SK-N-SH (cell line): ENCODE measurements at regions not wholly inside any gene's neighbourhood (a gene's known extent, or its start where the extent isn't known, plus 50 kb on each side); places are given as distances from the start of the nearest gene placed in this dataset.

Experiments
- CTCF ChIA-PET: fragments of 300-600, 350-600 bp; formaldehyde crosslinking; extraction: SDS; loops from one replicate; lab custom pipeline; 2021; lab: Yijun Ruan, JAX
- POLR2A ChIA-PET: fragments of 350-600 bp; sonication (Branson Sonifier 250); formaldehyde crosslinking; extraction: SDS; loops from one replicate; lab custom pipeline; 2020; ENCODE audit warnings: antibody characterized with exemption, inconsistent platforms; lab: Yijun Ruan, JAX
- DNase-seq: peaks from one replicate; pipeline ENCODE4 v3.0.0; 2012
- H2AFZ ChIP-seq: fragments of 200-600 bp; sonication (generic); 2 replicates; pipeline ENCODE4 v1.8.1; 2016; ENCODE audit warnings: antibody characterized with exemption, mild to moderate bottlenecking, low read depth
- H3F3A ChIP-seq: fragments of 200-600 bp; sonication (generic); replicated peaks from 2 replicates; pipeline ENCODE3; 2016; ENCODE audit warnings: antibody characterized with exemption, mild to moderate bottlenecking; ENCODE audit not compliant: insufficient read depth
- H3K27ac ChIP-seq, 2 experiments: fragments of 200-500 bp in 1 of 2; fragments of 200-600 bp in 1 of 2; sonication (Bioruptor generic) in 1 of 2; sonication (generic), shearing (Covaris generic) in 1 of 2; 2 replicates each; pipeline versions ENCODE4 v1.5.1 to v1.6.1; 2014 to 2016; ENCODE audit warnings: low read depth in 2 of 2, inconsistent platforms in 1 of 2, low read length in 1 of 2, mild to moderate bottlenecking in 1 of 2, mixed read lengths in 1 of 2
- H3K27me3 ChIP-seq: fragments of 200-600 bp; sonication (generic), shearing (Covaris generic); 2 replicates; pipeline ENCODE4 v1.6.1; 2016; ENCODE audit warnings: mixed run types; ENCODE audit not compliant: insufficient read depth
- H3K36me3 ChIP-seq, 2 experiments: fragments of 200-500 bp in 1 of 2; fragments of 200-600 bp in 1 of 2; sonication (Bioruptor generic) in 1 of 2; sonication (generic) in 1 of 2; replicated peaks in 1 of 2; 2 replicates each; pipeline versions ENCODE3 to v1.5.1; 2014 to 2016; ENCODE audit warnings: low read length in 1 of 2, mild to moderate bottlenecking in 1 of 2; ENCODE audit not compliant: insufficient read depth in 2 of 2, control insufficient read depth in 1 of 2
- H3K4me1 ChIP-seq, 2 experiments: fragments of 200-500 bp in 1 of 2; fragments of 200-600 bp in 1 of 2; sonication (Bioruptor generic) in 1 of 2; sonication (generic), shearing (Covaris generic) in 1 of 2; 2 replicates each; pipeline versions ENCODE4 v1.5.1 to v1.6.1; 2014 to 2016; ENCODE audit warnings: low read depth in 1 of 2, low read length in 1 of 2, mixed run types in 1 of 2; ENCODE audit not compliant: insufficient read depth in 2 of 2, control insufficient read depth in 1 of 2
- H3K4me2 ChIP-seq: fragments of 200-600 bp; sonication (generic), shearing (Covaris generic); 2 replicates; pipeline ENCODE4 v1.6.1; 2017; ENCODE audit warnings: mixed run types
- H3K4me3 ChIP-seq, 2 experiments: fragments of 200-500 bp in 1 of 2; fragments of 200-600 bp in 1 of 2; sonication (Bioruptor generic) in 1 of 2; sonication (generic), shearing (Covaris generic) in 1 of 2; 2 replicates each; pipeline versions ENCODE4 v1.5.1 to v1.8.1; 2014 to 2016; ENCODE audit warnings: low read depth in 2 of 2, inconsistent platforms in 1 of 2, low read length in 1 of 2, mild to moderate bottlenecking in 1 of 2, mixed read lengths in 1 of 2, moderate library complexity in 1 of 2
- H3K79me2 ChIP-seq: fragments of 200-600 bp; sonication (generic); 2 replicates; pipeline ENCODE4 v1.8.1; 2017; ENCODE audit warnings: mild to moderate bottlenecking; ENCODE audit not compliant: insufficient read depth
- H3K9ac ChIP-seq: fragments of 200-600 bp; sonication (generic); 2 replicates; pipeline ENCODE4 v1.6.1; 2017; ENCODE audit warnings: mixed run types
- H3K9me2 ChIP-seq: fragments of 200-600 bp; sonication (generic); 2 replicates; pipeline ENCODE4 v1.6.1; 2017; ENCODE audit warnings: mixed run types
- H3K9me3 ChIP-seq: fragments of 200-600 bp; sonication (generic); 2 replicates; pipeline ENCODE4 v1.6.1; 2017; ENCODE audit warnings: mixed run types, mild to moderate bottlenecking, moderate library complexity
- H4K20me1 ChIP-seq: fragments of 200-600 bp; sonication (generic); 2 replicates; pipeline ENCODE4 v1.6.1; 2017; ENCODE audit warnings: mild to moderate bottlenecking, mixed run types; ENCODE audit not compliant: insufficient read depth
- CHD2 ChIP-seq: fragments of 150-350 bp; IDR thresholded peaks from 2 replicates; pipeline ENCODE4 v1.6.1; 2018; ENCODE audit warnings: low read length; ENCODE audit not compliant: partially characterized antibody
- EP300 ChIP-seq, 2 experiments: IDR thresholded peaks; 2 replicates each; pipeline versions ENCODE4 v1.4.0 to v1.6.1; 2012; ENCODE audit warnings: borderline replicate concordance in 1 of 2, low read depth in 1 of 2, low read length in 1 of 2
- FOSL2 ChIP-seq: IDR thresholded peaks from 2 replicates; pipeline ENCODE4 v1.4.0; 2012; ENCODE audit warnings: low read depth, mild to moderate bottlenecking, moderate library complexity, borderline replicate concordance
- FOXM1 ChIP-seq: IDR thresholded peaks from 2 replicates; pipeline ENCODE4 v1.4.0; 2012; ENCODE audit warnings: low read depth, mild to moderate bottlenecking
- GATA2 ChIP-seq: sonication (generic); formaldehyde crosslinking; IDR thresholded peaks from 2 replicates; pipeline ENCODE4 v1.5.0; 2020; ENCODE audit warnings: mild to moderate bottlenecking, missing genetic modification reagents
- IRF3 ChIP-seq: fragments of 150-350 bp; IDR thresholded peaks from 2 replicates; pipeline ENCODE4 v1.6.1; 2016; ENCODE audit warnings: mild to moderate bottlenecking, low read depth, low read length
- NRF1 ChIP-seq: IDR thresholded peaks from 2 replicates; pipeline ENCODE4 v1.6.1; 2012; ENCODE audit warnings: low read depth, mild to moderate bottlenecking, low read length
- RAD21 ChIP-seq: IDR thresholded peaks from 2 replicates; pipeline ENCODE4 v1.6.1; 2012; ENCODE audit warnings: mild to moderate bottlenecking, low read length
- RCOR1 ChIP-seq: fragments of 150-350 bp; IDR thresholded peaks from 2 replicates; pipeline ENCODE4 v1.6.1; 2017; ENCODE audit warnings: antibody characterized with exemption, low read length
- RXRA ChIP-seq: IDR thresholded peaks from 2 replicates; pipeline ENCODE4 v1.4.0; 2012; ENCODE audit warnings: low read depth, mild to moderate bottlenecking, borderline replicate concordance
- SMC3 ChIP-seq: IDR thresholded peaks from 2 replicates; pipeline ENCODE4 v1.6.1; 2012; ENCODE audit warnings: low read depth, low read length, improper control_type of control experiment
- TAF1 ChIP-seq: IDR thresholded peaks from 2 replicates; pipeline ENCODE4 v1.6.1; 2012; ENCODE audit warnings: low read depth, mild to moderate bottlenecking, low read length, moderate library complexity, borderline replicate concordance
- TCF12 ChIP-seq: IDR thresholded peaks from 2 replicates; pipeline ENCODE4 v1.4.0; 2012
- TEAD4 ChIP-seq: IDR thresholded peaks from 2 replicates; pipeline ENCODE4 v1.4.0; 2012; ENCODE audit warnings: mild to moderate bottlenecking, borderline replicate concordance; ENCODE audit not compliant: insufficient read depth
- USF1 ChIP-seq: IDR thresholded peaks from 2 replicates; pipeline ENCODE4 v1.4.0; 2012; ENCODE audit warnings: low read depth, borderline replicate concordance
- TF ChIP-seq, protein P1 (sequence below): fragments of 150-350 bp; IDR thresholded peaks from 2 replicates; pipeline ENCODE4 v1.6.1; 2017; ENCODE audit warnings: antibody characterized with exemption, low read length, low read depth, borderline replicate concordance
- TF ChIP-seq, protein P2 (sequence below): fragments of 200-600 bp; sonication (generic); IDR thresholded peaks from 2 replicates; pipeline ENCODE4 v1.6.1; 2017; ENCODE audit warnings: antibody characterized with exemption, mild to moderate bottlenecking, moderate library complexity

- TF ChIP-seq FOXM1 (no peak), NRF1 (no peak), TAF1 (no peak), FOSL2 (no peak), TEAD4 (no peak), RCOR1 (no peak), TCF12 (no peak), EP300 (IDR thresholded peaks at IDR 0.05; ENCODE audit: borderline replicate concordance in 1 of 2, low read depth in 1 of 2, low read length in 1 of 2) (no peak), USF1 (no peak), RXRA (no peak), CHD2 (no peak), RAD21 (no peak), IRF3 (no peak), GATA2 (CRISPR knock-in tag) (no peak), SMC3 (no peak)
- TF ChIP-seq, protein P1, sequence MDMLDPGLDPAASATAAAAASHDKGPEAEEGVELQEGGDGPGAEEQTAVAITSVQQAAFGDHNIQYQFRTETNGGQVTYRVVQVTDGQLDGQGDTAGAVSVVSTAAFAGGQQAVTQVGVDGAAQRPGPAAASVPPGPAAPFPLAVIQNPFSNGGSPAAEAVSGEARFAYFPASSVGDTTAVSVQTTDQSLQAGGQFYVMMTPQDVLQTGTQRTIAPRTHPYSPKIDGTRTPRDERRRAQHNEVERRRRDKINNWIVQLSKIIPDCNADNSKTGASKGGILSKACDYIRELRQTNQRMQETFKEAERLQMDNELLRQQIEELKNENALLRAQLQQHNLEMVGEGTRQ: no peak
- TF ChIP-seq, protein P2, sequence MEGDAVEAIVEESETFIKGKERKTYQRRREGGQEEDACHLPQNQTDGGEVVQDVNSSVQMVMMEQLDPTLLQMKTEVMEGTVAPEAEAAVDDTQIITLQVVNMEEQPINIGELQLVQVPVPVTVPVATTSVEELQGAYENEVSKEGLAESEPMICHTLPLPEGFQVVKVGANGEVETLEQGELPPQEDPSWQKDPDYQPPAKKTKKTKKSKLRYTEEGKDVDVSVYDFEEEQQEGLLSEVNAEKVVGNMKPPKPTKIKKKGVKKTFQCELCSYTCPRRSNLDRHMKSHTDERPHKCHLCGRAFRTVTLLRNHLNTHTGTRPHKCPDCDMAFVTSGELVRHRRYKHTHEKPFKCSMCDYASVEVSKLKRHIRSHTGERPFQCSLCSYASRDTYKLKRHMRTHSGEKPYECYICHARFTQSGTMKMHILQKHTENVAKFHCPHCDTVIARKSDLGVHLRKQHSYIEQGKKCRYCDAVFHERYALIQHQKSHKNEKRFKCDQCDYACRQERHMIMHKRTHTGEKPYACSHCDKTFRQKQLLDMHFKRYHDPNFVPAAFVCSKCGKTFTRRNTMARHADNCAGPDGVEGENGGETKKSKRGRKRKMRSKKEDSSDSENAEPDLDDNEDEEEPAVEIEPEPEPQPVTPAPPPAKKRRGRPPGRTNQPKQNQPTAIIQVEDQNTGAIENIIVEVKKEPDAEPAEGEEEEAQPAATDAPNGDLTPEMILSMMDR: no peak
- no peaks in the 10 kb centered on the region for H3K9me3 ChIP-seq
- no peak overlapping the region for H3K4me2 ChIP-seq
- no peak overlapping the region for H3K4me3 ChIP-seq
- ChIA-PET CTCF (no interaction called here), POLR2A (no interaction called here)
- H3K36me3 ChIP-seq: no peaks in the 10 kb centered on the region
- no peaks in the 10 kb centered on the region for H4K20me1 ChIP-seq
- no peaks in the 10 kb centered on the region for H3K79me2 ChIP-seq
- no peak overlapping the region for H2AFZ ChIP-seq
- no peak overlapping the region for H3K27ac ChIP-seq
- H3F3A ChIP-seq: no peaks in the 10 kb centered on the region
- H3K9ac ChIP-seq: no peak overlapping the region
- no peaks in the 10 kb centered on the region for H3K4me1 ChIP-seq
- no peaks in the 10 kb centered on the region for H3K9me2 ChIP-seq
- no peaks in the 10 kb centered on the region for H3K27me3 ChIP-seq
- DNase-seq: no peak
These were observed 987.9 kb downstream of the EPHA7 start for GRCh38 chr6:92431502-92431901.
